DOHH2 (cell line): ENCODE measurements at regions not wholly inside any gene's neighbourhood (a gene's known extent, or its start where the extent isn't known, plus 50 kb on each side); places are given as distances from the start of the nearest gene placed in this dataset.

Source experiments
- H3F3A ChIP-seq: fragments of 200-600 bp; sonication (generic), shearing (Covaris generic); 2 replicates; pipeline ENCODE4 v1.6.0; 2016; ENCODE audit warnings: antibody characterized with exemption, mild to moderate bottlenecking; ENCODE audit not compliant: control insufficient read depth, insufficient read depth
- H3K27ac ChIP-seq: fragments of 200-600 bp; sonication (generic); 2 replicates; pipeline ENCODE4 v1.5.1; 2014; ENCODE audit warnings: low read depth, mild to moderate bottlenecking, low read length, moderate library complexity
- H3K27me3 ChIP-seq: fragments of 200-600 bp; sonication (generic); 2 replicates; pipeline ENCODE4 v1.6.1; 2014; ENCODE audit warnings: mild to moderate bottlenecking, low read length, mixed read lengths; ENCODE audit not compliant: control insufficient read depth
- H3K36me3 ChIP-seq: fragments of 200-600 bp; sonication (generic); 2 replicates; pipeline ENCODE4 v1.6.1; 2014; ENCODE audit warnings: mild to moderate bottlenecking, low read length, moderate library complexity, mixed read lengths; ENCODE audit not compliant: control insufficient read depth
- H3K4me1 ChIP-seq: fragments of 200-600 bp; sonication (generic); 2 replicates; pipeline ENCODE4 v1.6.1; 2014; ENCODE audit warnings: mild to moderate bottlenecking, low read length, mixed read lengths; ENCODE audit not compliant: control insufficient read depth
- H3K4me2 ChIP-seq: fragments of 200-600 bp; sonication (generic); 2 replicates; pipeline ENCODE4 v1.6.0; 2014; ENCODE audit warnings: mild to moderate bottlenecking, low read length, moderate library complexity
- H3K4me3 ChIP-seq: fragments of 200-600 bp; sonication (generic); 2 replicates; pipeline ENCODE4 v1.5.1; 2014; ENCODE audit warnings: mild to moderate bottlenecking, low read length, mixed read lengths
- H3K79me2 ChIP-seq: fragments of 200-600 bp; sonication (generic); 2 replicates; pipeline ENCODE4 v1.6.1; 2014; ENCODE audit warnings: mild to moderate bottlenecking, low read length, mixed read lengths; ENCODE audit not compliant: control insufficient read depth
- H3K9me2 ChIP-seq: fragments of 200-600 bp; sonication (generic); replicated peaks from 2 replicates; pipeline ENCODE4 v1.6.1; 2014; ENCODE audit warnings: mild to moderate bottlenecking, low read length, mixed read lengths; ENCODE audit not compliant: control insufficient read depth
- H3K9me3 ChIP-seq: fragments of 200-600 bp; sonication (generic); 2 replicates; pipeline ENCODE4 v1.6.1; 2014; ENCODE audit warnings: antibody characterized with exemption, low read length, mixed read lengths; ENCODE audit not compliant: control insufficient read depth, insufficient read depth
- H4K20me1 ChIP-seq: fragments of 200-600 bp; sonication (generic); 2 replicates; pipeline ENCODE4 v1.6.0; 2014; ENCODE audit warnings: low read depth, mild to moderate bottlenecking, antibody characterized with exemption, low read length, moderate library complexity; ENCODE audit not compliant: control insufficient read depth, insufficient read depth
- EZH2phosphoT487 ChIP-seq: fragments of 200-600 bp; sonication (generic); IDR thresholded peaks from 2 replicates; pipeline ENCODE4 v1.6.1; 2017; ENCODE audit warnings: borderline replicate concordance, mild to moderate bottlenecking, antibody characterized with exemption, low read length, moderate library complexity, mixed read lengths
- TF ChIP-seq, protein P1 (sequence below): fragments of 200-600 bp; sonication (generic); IDR thresholded peaks from one replicate; pipeline ENCODE4 v1.5.1; 2014; ENCODE audit warnings: antibody characterized with exemption, mild to moderate bottlenecking, low read depth, low read length; ENCODE audit not compliant: poor library complexity, severe bottlenecking

GRCh38 chr21:24112020-24112419, 1495.3 kb downstream of the MRPL39 start:
- H3K4me1 ChIP-seq, result no peaks in the 10 kb centered on the region
- TF ChIP-seq, protein P1, sequence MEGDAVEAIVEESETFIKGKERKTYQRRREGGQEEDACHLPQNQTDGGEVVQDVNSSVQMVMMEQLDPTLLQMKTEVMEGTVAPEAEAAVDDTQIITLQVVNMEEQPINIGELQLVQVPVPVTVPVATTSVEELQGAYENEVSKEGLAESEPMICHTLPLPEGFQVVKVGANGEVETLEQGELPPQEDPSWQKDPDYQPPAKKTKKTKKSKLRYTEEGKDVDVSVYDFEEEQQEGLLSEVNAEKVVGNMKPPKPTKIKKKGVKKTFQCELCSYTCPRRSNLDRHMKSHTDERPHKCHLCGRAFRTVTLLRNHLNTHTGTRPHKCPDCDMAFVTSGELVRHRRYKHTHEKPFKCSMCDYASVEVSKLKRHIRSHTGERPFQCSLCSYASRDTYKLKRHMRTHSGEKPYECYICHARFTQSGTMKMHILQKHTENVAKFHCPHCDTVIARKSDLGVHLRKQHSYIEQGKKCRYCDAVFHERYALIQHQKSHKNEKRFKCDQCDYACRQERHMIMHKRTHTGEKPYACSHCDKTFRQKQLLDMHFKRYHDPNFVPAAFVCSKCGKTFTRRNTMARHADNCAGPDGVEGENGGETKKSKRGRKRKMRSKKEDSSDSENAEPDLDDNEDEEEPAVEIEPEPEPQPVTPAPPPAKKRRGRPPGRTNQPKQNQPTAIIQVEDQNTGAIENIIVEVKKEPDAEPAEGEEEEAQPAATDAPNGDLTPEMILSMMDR, result no peak
- no peak for TF ChIP-seq EZH2phosphoT487

DNA sequence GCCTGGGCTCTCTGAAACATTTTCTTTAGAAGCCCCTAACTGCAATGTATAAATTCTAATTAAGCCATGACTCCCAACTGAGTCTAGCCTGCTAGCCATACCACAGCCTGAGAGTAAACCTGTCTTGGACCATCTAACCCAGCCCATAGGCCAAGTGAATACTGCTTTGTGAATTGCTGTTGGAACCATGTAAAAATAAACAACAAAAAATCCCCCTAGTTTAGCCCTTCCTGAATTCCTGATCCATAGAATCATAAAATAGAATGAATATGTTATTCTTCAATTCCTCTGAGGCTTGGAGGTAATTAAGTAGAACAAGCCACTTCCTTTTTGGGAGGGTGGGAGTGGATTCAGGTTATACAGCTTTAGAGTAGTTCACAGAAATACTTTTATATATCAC, 1496.4 kb downstream of the MRPL39 start:
- H3K9me3 ChIP-seq, result no peaks in the 10 kb centered on the region; the same call in 1 of the 2 replicates
- no peaks in the 10 kb centered on the region for H3K4me1 ChIP-seq
- no peak overlapping the region for H3K4me3 ChIP-seq
- H3F3A ChIP-seq, result no peaks in the 10 kb centered on the region
- H3K9me2 ChIP-seq, result no peaks in the 10 kb centered on the region
- H3K36me3 ChIP-seq, result no peaks in the 10 kb centered on the region
- TF ChIP-seq EZH2phosphoT487, result no peak
- H3K27ac ChIP-seq, result no peak overlapping the region
- no peaks in the 10 kb centered on the region for H3K79me2 ChIP-seq
- H3K27me3 ChIP-seq, result no peaks in the 10 kb centered on the region
- H4K20me1 ChIP-seq, result no peaks in the 10 kb centered on the region
- H3K4me2 ChIP-seq, result no peak overlapping the region

More at GRCh38 chr21:24112020-24112419, 1495.3 kb downstream of the MRPL39 start:
- no peaks in the 10 kb centered on the region for H3K27me3 ChIP-seq
- no peaks in the 10 kb centered on the region; the same call in 1 of the 2 replicates for H3K9me3 ChIP-seq
- no peaks in the 10 kb centered on the region for H3K36me3 ChIP-seq
- no peak overlapping the region for H3K4me2 ChIP-seq
- H3K4me3 ChIP-seq, result no peak overlapping the region
- no peak overlapping the region for H3K27ac ChIP-seq
- H3F3A ChIP-seq, result no peaks in the 10 kb centered on the region
- no peaks in the 10 kb centered on the region for H3K79me2 ChIP-seq
- H4K20me1 ChIP-seq, result no peaks in the 10 kb centered on the region
- no peaks in the 10 kb centered on the region for H3K9me2 ChIP-seq

GRCh38 chr21:24097181-24097580, 1510.1 kb downstream of the MRPL39 start:
- no peaks in the 10 kb centered on the region for H3K4me1 ChIP-seq
- H3F3A ChIP-seq, result no peaks in the 10 kb centered on the region
- no peaks in the 10 kb centered on the region for H3K9me3 ChIP-seq
- no peak overlapping the region for H3K27ac ChIP-seq
- no peak for TF ChIP-seq EZH2phosphoT487
- TF ChIP-seq, protein P1, result no peak
- no peaks in the 10 kb centered on the region for H4K20me1 ChIP-seq
- no peaks in the 10 kb centered on the region for H3K79me2 ChIP-seq
- H3K36me3 ChIP-seq, result no peaks in the 10 kb centered on the region
- H3K4me2 ChIP-seq, result no peak overlapping the region
- H3K4me3 ChIP-seq, result no peak overlapping the region
- H3K27me3 ChIP-seq, result no peaks in the 10 kb centered on the region
- no peaks in the 10 kb centered on the region for H3K9me2 ChIP-seq

DNA sequence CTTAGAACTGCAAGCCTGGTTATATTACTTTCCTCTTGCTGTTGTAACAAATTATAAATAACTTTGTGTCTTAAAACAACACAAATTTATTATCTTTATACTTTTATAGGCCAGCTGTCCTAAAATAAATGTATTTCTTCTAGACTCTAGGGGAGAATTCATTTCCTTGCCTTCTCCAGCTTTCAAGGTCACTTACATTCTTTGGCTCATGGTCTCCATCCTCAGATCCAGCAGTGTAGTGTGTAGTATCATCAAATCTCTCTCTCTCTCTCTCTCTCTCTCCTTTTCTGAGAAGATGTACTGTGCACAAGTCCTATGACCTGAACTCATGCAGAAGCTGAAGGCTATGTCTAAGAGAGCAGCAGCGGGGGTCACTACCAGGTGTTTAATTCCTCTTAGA, 1510.6 kb downstream of the MRPL39 start:
- Histone ChIP-seq H3K9me2 (no peaks in the 10 kb centered on the region), H3K4me1 (no peaks in the 10 kb centered on the region), H3F3A (no peaks in the 10 kb centered on the region), H3K9me3 (no peaks in the 10 kb centered on the region), H4K20me1 (no peaks in the 10 kb centered on the region), H3K27ac (no peak overlapping the region), H3K4me3 (no peak overlapping the region), H3K79me2 (no peaks in the 10 kb centered on the region), H3K27me3 (no peaks in the 10 kb centered on the region), H3K36me3 (no peaks in the 10 kb centered on the region), H3K4me2 (no peak overlapping the region)
- TF ChIP-seq, protein P1, result no peak
- TF ChIP-seq EZH2phosphoT487, result no peak
